ENCODE measurements at regions not wholly inside any gene's neighbourhood (a gene's known extent, or its start where the extent isn't known, plus 50 kb on each side); places are given as distances from the start of the nearest gene placed in this dataset.

DNA sequence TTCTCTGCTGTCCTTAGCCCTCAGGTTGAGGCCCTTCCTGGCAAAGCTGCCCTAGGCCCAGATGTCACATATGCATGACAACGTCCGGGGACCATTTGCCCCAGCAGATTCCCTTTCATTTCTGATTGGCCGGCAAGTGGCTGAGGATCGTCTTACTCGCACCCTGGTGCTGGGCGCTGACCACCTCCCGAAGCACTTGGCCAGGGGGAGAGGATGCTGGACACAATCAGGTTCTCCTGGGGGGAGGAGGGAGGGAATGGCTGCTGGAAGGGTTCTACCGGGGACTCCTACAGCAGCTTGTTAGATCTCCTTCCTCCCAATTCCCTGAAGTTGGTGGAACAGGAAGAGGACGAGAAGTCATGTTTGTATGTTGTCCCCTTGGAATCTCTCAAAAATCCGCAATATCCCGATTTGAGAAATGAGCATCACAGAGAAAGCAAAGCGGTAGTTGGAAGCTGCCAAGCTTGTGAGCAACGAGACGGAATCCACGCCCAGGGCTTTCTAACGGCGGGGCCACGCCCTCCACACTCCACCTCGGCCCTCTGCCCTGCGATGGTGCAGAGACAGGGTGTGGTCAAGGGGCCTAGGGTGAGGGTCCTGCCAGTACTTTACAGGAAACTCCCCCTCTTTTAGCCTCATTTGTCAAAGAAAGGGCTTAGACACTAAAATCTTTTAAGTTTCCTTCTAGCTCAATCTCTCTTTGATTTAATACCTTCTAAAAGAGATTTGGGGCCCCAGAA is 61.8 kb upstream of the YWHAQ start:
- H4K20me1 ChIP-seq (ENCODE audit: insufficient read depth) = no peaks in the 10 kb centered on the region
- H3K4me2 ChIP-seq (ENCODE audit: low read length) = peak overlapping the region; percentile 1
- ChIA-PET POLR2A (no interaction called here), CTCF (no interaction called here), RAD21 (ENCODE audit: low non-redundant PET in 1 of 2, low total read pairs in 2 of 2, uncharacterized antibody in 2 of 2, unreplicated experiment in 2 of 2) (no interaction called here)
- H3K79me2 ChIP-seq (ENCODE audit: insufficient read depth, low read length) = no peaks in the 10 kb centered on the region
- intact Hi-C loops (cut with micrococcal nuclease) = no loop called here
- BruUV-seq (replicated peaks) = no TSS peak
- H3K36me3 ChIP-seq (ENCODE audit: control insufficient read depth in 1 of 2, insufficient read depth in 2 of 2, low read length in 2 of 2) = no peaks in the 10 kb centered on the region
- H3K27ac ChIP-seq (ENCODE audit: low read depth, low read length) = no peak overlapping the region
- H2AFZ ChIP-seq (ENCODE audit: low read depth, low read length, poor library complexity, severe bottlenecking) = peak overlapping the region; percentile 66
- ATAC-seq (no peak), DNase-seq (ENCODE audit: low read depth, low spot score) (no peak)
- no peaks in the 10 kb centered on the region for H3K9me3 ChIP-seq (ENCODE audit: control insufficient read depth in 1 of 2, insufficient read depth in 1 of 2, low read depth in 1 of 2, low read length in 2 of 2)
- H3K4me1 ChIP-seq (ENCODE audit: control insufficient read depth in 1 of 2, insufficient read depth in 2 of 2, low read length in 2 of 2) = peaks cover 3 to 8% of the 10 kb centered on the region in 2 experiments; a peak in 3 of 4 replicates
- H3K9me2 ChIP-seq (ENCODE audit: insufficient read depth) = no peaks in the 10 kb centered on the region
- no peak overlapping the region for H3K9ac ChIP-seq (ENCODE audit: low read length)
- peaks cover 3% of the 10 kb centered on the region; the same call in 1 of the 2 replicates for H3K27me3 ChIP-seq (ENCODE audit: insufficient read depth, low read length)
- no peak for TF ChIP-seq RAD21 (IDR thresholded peaks at IDR 0.05; ENCODE audit: low read depth)
- no peak for TF ChIP-seq JUND (IDR thresholded peaks at IDR 0.05)
- no peak for TF ChIP-seq ZFX (IDR thresholded peaks at IDR 0.05)
- TF ChIP-seq EZH2 (IDR thresholded peaks at IDR 0.05) = no peak
- TF ChIP-seq POLR2A (IDR thresholded peaks at IDR 0.05; ENCODE audit: borderline replicate concordance, extremely low read depth, insufficient read depth, insufficient read length) = no peak
- TF ChIP-seq ZNF274 (IDR thresholded peaks at IDR 0.05; ENCODE audit: low read depth, low read length) = no peak
- TF ChIP-seq REST (IDR thresholded peaks at IDR 0.05; ENCODE audit: low read depth) = no peak
- TF ChIP-seq, protein P1, sequence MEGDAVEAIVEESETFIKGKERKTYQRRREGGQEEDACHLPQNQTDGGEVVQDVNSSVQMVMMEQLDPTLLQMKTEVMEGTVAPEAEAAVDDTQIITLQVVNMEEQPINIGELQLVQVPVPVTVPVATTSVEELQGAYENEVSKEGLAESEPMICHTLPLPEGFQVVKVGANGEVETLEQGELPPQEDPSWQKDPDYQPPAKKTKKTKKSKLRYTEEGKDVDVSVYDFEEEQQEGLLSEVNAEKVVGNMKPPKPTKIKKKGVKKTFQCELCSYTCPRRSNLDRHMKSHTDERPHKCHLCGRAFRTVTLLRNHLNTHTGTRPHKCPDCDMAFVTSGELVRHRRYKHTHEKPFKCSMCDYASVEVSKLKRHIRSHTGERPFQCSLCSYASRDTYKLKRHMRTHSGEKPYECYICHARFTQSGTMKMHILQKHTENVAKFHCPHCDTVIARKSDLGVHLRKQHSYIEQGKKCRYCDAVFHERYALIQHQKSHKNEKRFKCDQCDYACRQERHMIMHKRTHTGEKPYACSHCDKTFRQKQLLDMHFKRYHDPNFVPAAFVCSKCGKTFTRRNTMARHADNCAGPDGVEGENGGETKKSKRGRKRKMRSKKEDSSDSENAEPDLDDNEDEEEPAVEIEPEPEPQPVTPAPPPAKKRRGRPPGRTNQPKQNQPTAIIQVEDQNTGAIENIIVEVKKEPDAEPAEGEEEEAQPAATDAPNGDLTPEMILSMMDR (IDR thresholded peaks at IDR 0.05 in 2 of 3, conservative IDR thresholded peaks at IDR 0.05 in 1 of 3; ENCODE audit: borderline replicate concordance in 1 of 3, insufficient read depth in 1 of 3, low read depth in 2 of 3, low read length in 2 of 3) = no peak
- no peak for TF ChIP-seq YY1 (IDR thresholded peaks at IDR 0.05; ENCODE audit: extremely low read depth, insufficient replicate concordance, low read depth, low read length)
- no peak overlapping the region for H3K4me3 ChIP-seq (replicated peaks in 1 of 2; ENCODE audit: low read depth in 1 of 2, low read length in 2 of 2)

Measured in HCT116 (cell line).